Uterus (tissue), 3 donors: ENCODE measurements at regions not wholly inside any gene's neighbourhood (a gene's known extent, or its start where the extent isn't known, plus 50 kb on each side); places are given as distances from the start of the nearest gene placed in this dataset.

Experiments used
- DNase-seq, 2 donors: peaks; one replicate each; pipeline ENCODE4 v3.0.0-alpha.2; 2019 to 2020
- H3K27ac ChIP-seq, 2 donors: fragments of 200-600 bp; sonication (generic); 1 replicate in 1 of 2; 2 replicates in 1 of 2; pipeline ENCODE4 v1.5.1; 2016 to 2018
- H3K27me3 ChIP-seq, 2 donors: fragments of 200-600 bp; sonication (generic); one replicate each; pipeline ENCODE4 v1.5.1; 2018 to 2019; ENCODE audit warnings: control low read depth in 1 of 2
- H3K36me3 ChIP-seq, 2 donors: fragments of 200-600 bp; sonication (generic); one replicate each; pipeline ENCODE4 v1.5.1; 2019; ENCODE audit warnings: control low read depth in 1 of 2
- H3K4me1 ChIP-seq, 2 donors: fragments of 200-600 bp; sonication (generic); one replicate each; pipeline ENCODE4 v1.5.1; 2018 to 2019; ENCODE audit warnings: control low read depth in 1 of 2
- H3K4me3 ChIP-seq, 2 donors: fragments of 200-600 bp; sonication (generic); 1 replicate in 1 of 2; 2 replicates in 1 of 2; pipeline ENCODE4 v1.5.1; 2018 to 2019; ENCODE audit warnings: mild to moderate bottlenecking in 1 of 2
- H3K9me3 ChIP-seq, 2 donors: fragments of 200-600 bp; sonication (generic); one replicate each; pipeline ENCODE4 v1.5.1; 2019; ENCODE audit warnings: control low read depth in 1 of 2
- POLR2A ChIP-seq, 2 donors: fragments of 450-650 bp; IDR thresholded peaks; one replicate each; pipeline ENCODE4 v1.6.1; 2016; ENCODE audit warnings: antibody characterized with exemption in 2 of 2, mild to moderate bottlenecking in 1 of 2, moderate library complexity in 1 of 2
- intact Hi-C: fragments of 100-400 bp; cut with DNase I; formaldehyde crosslinking; loops from one replicate; pipeline ENCODE4 v1.15.1; 2023; ENCODE audit warnings: low total_unique reads
- TF ChIP-seq, protein P1 (sequence below), 4 experiments: fragments of 200-600 bp in 2 of 4; fragments of 450-650 bp in 2 of 4; sonication (generic) in 2 of 4; IDR thresholded peaks; one replicate each; pipeline ENCODE4 v1.5.1; 2016 to 2019; ENCODE audit warnings: antibody characterized with exemption in 4 of 4, mild to moderate bottlenecking in 2 of 4, moderate library complexity in 1 of 4
- donor health status: DM: yes; HTN: yes; CAD: no.

DNA sequence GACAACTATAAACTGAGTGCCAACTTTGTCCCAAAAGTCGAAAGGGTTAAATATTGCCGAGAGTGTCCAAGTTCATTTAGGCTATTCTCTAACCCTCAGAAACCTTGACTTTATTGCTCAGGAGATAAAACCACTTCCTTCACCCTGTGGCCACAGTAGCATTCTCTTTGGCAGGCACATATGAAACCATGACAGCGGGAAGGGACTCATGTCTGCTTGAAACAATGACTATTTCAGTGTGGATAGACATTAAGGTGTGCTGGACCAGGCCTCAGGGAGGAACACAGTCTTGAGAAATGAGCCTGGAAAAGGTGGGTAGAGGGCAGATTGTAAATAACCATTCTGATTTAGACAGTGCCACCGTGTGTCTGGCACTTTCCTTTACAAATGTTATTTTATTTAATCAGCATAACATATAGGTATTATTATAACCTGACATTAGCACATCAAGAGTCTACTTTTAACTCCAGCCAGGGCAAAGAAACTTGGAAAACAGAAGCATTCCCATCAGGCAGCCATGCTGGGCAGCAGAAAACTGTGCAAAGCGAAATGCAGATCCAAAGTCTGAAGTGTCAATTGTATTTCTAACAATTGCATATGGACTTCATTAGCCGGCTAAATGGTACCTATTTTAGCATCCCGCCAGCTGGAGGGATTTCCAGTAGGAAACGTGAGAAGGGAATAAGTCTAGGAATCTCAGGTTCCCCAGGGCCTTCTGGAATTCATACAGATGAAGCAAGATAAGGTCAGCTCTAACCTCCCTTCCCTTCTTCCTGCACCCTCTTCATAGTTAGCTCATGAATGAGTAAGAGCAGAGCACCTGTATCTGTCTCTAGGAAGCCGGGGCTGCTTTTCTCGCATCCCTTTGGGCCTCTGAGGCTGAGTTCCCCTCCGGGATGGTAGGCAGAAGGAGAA is 212.8 kb upstream of the ELAC2 start:
- H3K4me3 ChIP-seq = no peak overlapping the region
- no peak for TF ChIP-seq POLR2A (IDR thresholded peaks at IDR 0.05)
- TF ChIP-seq, protein P1, sequence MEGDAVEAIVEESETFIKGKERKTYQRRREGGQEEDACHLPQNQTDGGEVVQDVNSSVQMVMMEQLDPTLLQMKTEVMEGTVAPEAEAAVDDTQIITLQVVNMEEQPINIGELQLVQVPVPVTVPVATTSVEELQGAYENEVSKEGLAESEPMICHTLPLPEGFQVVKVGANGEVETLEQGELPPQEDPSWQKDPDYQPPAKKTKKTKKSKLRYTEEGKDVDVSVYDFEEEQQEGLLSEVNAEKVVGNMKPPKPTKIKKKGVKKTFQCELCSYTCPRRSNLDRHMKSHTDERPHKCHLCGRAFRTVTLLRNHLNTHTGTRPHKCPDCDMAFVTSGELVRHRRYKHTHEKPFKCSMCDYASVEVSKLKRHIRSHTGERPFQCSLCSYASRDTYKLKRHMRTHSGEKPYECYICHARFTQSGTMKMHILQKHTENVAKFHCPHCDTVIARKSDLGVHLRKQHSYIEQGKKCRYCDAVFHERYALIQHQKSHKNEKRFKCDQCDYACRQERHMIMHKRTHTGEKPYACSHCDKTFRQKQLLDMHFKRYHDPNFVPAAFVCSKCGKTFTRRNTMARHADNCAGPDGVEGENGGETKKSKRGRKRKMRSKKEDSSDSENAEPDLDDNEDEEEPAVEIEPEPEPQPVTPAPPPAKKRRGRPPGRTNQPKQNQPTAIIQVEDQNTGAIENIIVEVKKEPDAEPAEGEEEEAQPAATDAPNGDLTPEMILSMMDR (IDR thresholded peaks at IDR 0.05) = no peak
- no peak for DNase-seq
- no peaks in the 10 kb centered on the region for H3K4me1 ChIP-seq
- no peaks in the 10 kb centered on the region for H3K9me3 ChIP-seq
- H3K27me3 ChIP-seq = no peaks in the 10 kb centered on the region
- intact Hi-C loops = no loop called here
- no peak overlapping the region for H3K27ac ChIP-seq
- H3K36me3 ChIP-seq = no peaks in the 10 kb centered on the region

DNA sequence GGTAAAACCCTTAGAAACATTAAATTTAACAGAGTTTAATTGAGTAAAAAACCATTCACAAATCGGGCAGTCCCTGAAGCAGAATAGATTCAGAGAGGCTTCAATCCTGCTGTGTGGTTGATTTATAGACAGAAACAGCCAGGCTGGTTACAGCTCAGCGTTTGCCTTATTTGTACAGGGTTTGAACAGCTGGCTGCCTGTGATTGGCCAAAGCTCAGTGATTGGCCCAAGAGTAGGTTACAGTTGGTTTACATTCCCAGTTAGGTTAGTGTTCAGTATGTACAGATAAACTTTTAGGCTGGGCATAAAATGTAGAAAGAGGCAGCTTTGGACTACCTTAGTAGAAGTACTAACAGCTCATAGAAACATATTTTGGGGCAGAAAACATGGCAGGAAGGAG is 210.4 kb upstream of the ELAC2 start:
- Histone ChIP-seq H3K27me3 (no peaks in the 10 kb centered on the region), H3K27ac (no peak overlapping the region), H3K36me3 (no peaks in the 10 kb centered on the region), H3K9me3 (no peaks in the 10 kb centered on the region), H3K4me1 (no peaks in the 10 kb centered on the region), H3K4me3 (no peak overlapping the region)
- TF ChIP-seq, protein P1 (IDR thresholded peaks at IDR 0.05) = no peak
- no peak for TF ChIP-seq POLR2A (IDR thresholded peaks at IDR 0.05)
- DNase-seq = no peak
- intact Hi-C loops = no loop called here

DNA sequence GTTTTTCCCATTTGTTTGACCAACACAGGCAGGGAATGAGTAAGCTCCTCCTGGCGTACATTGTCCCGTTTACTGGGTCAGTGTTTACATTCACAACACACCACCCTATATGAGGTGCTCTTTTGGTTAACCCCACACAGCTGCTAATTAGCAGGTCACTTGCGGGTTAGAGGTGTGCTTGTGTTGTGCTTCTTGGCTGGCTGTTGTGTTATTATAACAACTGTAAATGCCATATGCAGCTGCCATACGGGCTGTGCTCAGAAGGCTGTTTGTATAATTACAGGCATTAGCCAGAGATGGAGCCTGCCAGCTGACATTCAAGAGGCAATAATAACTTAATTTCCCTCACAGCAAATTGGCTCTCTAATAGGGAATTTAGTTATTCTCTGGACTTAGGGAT is 205.1 kb upstream of the ELAC2 start:
- no peak for DNase-seq
- intact Hi-C loops = no loop called here
- Histone ChIP-seq H3K27me3 (no peaks in the 10 kb centered on the region), H3K4me1 (no peaks in the 10 kb centered on the region), H3K9me3 (no peaks in the 10 kb centered on the region), H3K27ac (no peak overlapping the region), H3K4me3 (no peak overlapping the region), H3K36me3 (no peaks in the 10 kb centered on the region)
- TF ChIP-seq, protein P1 (IDR thresholded peaks at IDR 0.05) = no peak
- no peak for TF ChIP-seq POLR2A (IDR thresholded peaks at IDR 0.05)

DNA sequence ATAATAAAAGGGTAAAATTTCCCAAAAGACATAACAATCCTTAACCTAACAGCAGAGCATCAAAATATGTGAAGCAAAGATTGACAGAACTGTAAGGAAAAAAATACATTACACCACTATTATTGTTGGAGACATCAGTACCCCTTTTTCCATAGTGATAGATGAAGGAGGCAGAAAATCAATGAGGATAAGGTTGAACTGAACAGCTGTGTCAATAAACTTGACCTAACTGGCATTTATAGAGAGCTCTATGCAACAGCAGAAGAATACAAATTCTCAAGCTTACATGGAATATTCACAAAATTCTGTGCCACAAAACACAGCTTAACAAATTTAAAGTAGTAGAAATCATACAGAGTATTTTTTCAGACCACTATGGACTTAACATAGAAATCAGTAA is 195.0 kb upstream of the ELAC2 start:
- Histone ChIP-seq H3K4me3 (no peak overlapping the region), H3K36me3 (no peaks in the 10 kb centered on the region), H3K27me3 (no peaks in the 10 kb centered on the region), H3K9me3 (no peaks in the 10 kb centered on the region), H3K27ac (no peak overlapping the region), H3K4me1 (no peaks in the 10 kb centered on the region)
- intact Hi-C loops = no loop called here
- DNase-seq = no peak
- no peak for TF ChIP-seq POLR2A (IDR thresholded peaks at IDR 0.05)
- TF ChIP-seq, protein P1 (IDR thresholded peaks at IDR 0.05) = no peak

DNA sequence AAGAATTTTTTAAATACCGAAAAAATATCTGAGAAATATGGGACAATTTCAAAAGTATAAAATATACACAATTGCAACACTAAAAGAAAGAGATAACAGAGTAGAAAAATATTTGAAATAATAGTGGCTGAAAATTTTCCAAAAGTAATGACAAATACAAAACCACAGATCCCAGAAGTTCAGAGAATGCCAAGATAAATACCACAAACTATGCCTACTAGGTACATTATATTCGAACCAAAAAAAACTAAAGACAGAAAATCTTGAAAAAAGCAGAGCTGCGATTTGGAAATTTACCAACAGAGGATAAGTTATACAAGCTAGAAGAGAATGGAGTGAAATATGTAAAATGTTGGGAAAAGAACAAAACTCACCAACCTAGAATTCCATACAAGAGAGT is 191.3 kb upstream of the ELAC2 start:
- Histone ChIP-seq H3K4me3 (no peak overlapping the region), H3K27me3 (no peaks in the 10 kb centered on the region), H3K4me1 (no peaks in the 10 kb centered on the region), H3K36me3 (no peaks in the 10 kb centered on the region), H3K27ac (no peak overlapping the region), H3K9me3 (no peaks in the 10 kb centered on the region)
- DNase-seq = no peak
- intact Hi-C loops = no loop called here
- no peak for TF ChIP-seq POLR2A (IDR thresholded peaks at IDR 0.05)
- TF ChIP-seq, protein P1 (IDR thresholded peaks at IDR 0.05) = no peak
